HEK293 (cell line): ENCODE measurements at regions not wholly inside any gene's neighbourhood (a gene's known extent, or its start where the extent isn't known, plus 50 kb on each side); places are given as distances from the start of the nearest gene placed in this dataset.

Experiments
- CTCF ChIA-PET: fragments of 350-600 bp; formaldehyde crosslinking; extraction: SDS; loops from one replicate; lab custom pipeline; 2021; ENCODE audit warnings: antibody characterized with exemption; lab: Yijun Ruan, JAX
- POLR2A ChIA-PET: fragments of 300-600 bp; formaldehyde crosslinking; extraction: SDS; loops from one replicate; lab custom pipeline; 2020; ENCODE audit warnings: antibody characterized with exemption, inconsistent platforms; lab: Yijun Ruan, JAX
- H3K27ac ChIP-seq: fragments of 200-500 bp; sonication (Bioruptor generic); 2 replicates; pipeline ENCODE4 v1.5.1; 2014; ENCODE audit warnings: low read depth, low read length, control low read depth, inconsistent platforms; ENCODE audit errors: extremely low read depth
- H3K36me3 ChIP-seq, 2 experiments: fragments of 200-500 bp in 1 of 2; sonication (Bioruptor generic) in 1 of 2; 1 replicate in 1 of 2; 2 replicates in 1 of 2; pipeline ENCODE4 v1.5.1; 2014 to 2017; ENCODE audit warnings: inconsistent platforms in 2 of 2, low read length in 2 of 2; ENCODE audit not compliant: control insufficient read depth in 2 of 2, insufficient read depth in 1 of 2
- H3K4me1 ChIP-seq: fragments of 200-500 bp; sonication (Bioruptor generic); 2 replicates; pipeline ENCODE4 v1.5.1; 2014; ENCODE audit warnings: mild to moderate bottlenecking, low read length, inconsistent platforms; ENCODE audit not compliant: control insufficient read depth, insufficient read depth
- H3K4me3 ChIP-seq: 2 replicates; pipeline ENCODE4 v1.5.1; 2011; ENCODE audit warnings: low read depth, mild to moderate bottlenecking, control low read depth, low read length, moderate library complexity
- H3K9me3 ChIP-seq: fragments of 200-500 bp; sonication (Bioruptor generic); 2 replicates; pipeline ENCODE4 v1.5.1; 2014; ENCODE audit warnings: low read depth, low read length, inconsistent platforms; ENCODE audit not compliant: control insufficient read depth, insufficient read depth
- FEZF1 ChIP-seq: fragments of 450-650 bp; formaldehyde crosslinking; IDR thresholded peaks from 2 replicates; pipeline ENCODE4 v1.5.1; 2016; ENCODE audit warnings: missing biosample characterization, missing genetic modification characterization
- GLI2 ChIP-seq: fragments of 450-650 bp; formaldehyde crosslinking; IDR thresholded peaks from 2 replicates; pipeline ENCODE4; 2017; ENCODE audit warnings: missing biosample characterization, missing genetic modification characterization, low read depth, borderline replicate concordance
- KLF9 ChIP-seq: fragments of 450-650 bp; formaldehyde crosslinking; IDR thresholded peaks from 2 replicates; pipeline ENCODE4 v1.5.1; 2016; ENCODE audit warnings: missing biosample characterization, missing genetic modification characterization, low read depth
- PBX3 ChIP-seq: sonication (generic); formaldehyde crosslinking; IDR thresholded peaks from 2 replicates; pipeline ENCODE4 v1.8.1; 2022; ENCODE audit warnings: mild to moderate bottlenecking, moderate library complexity, missing genetic modification reagents
- ZBTB1 ChIP-seq: fragments of 450-650 bp; formaldehyde crosslinking; IDR thresholded peaks from 2 replicates; pipeline ENCODE4 v1.5.1; 2016; ENCODE audit warnings: missing biosample characterization, missing genetic modification characterization
- ZBTB17 ChIP-seq: fragments of 450-650 bp; formaldehyde crosslinking; IDR thresholded peaks from 2 replicates; pipeline ENCODE4 v1.5.1; 2016; ENCODE audit warnings: missing biosample characterization, missing genetic modification characterization
- ZNF112 ChIP-seq: fragments of 450-650 bp; formaldehyde crosslinking; IDR thresholded peaks from 2 replicates; pipeline ENCODE4 v1.5.0; 2017; ENCODE audit warnings: missing biosample characterization, missing genetic modification characterization
- ZNF223 ChIP-seq: fragments of 450-650 bp; formaldehyde crosslinking; IDR thresholded peaks from 2 replicates; pipeline ENCODE4 v1.5.1; 2016; ENCODE audit warnings: missing biosample characterization, missing genetic modification characterization
- ZNF404 ChIP-seq: fragments of 450-650 bp; formaldehyde crosslinking; IDR thresholded peaks from 2 replicates; pipeline ENCODE4 v1.5.1; 2017; ENCODE audit warnings: missing biosample characterization, missing genetic modification characterization
- ZNF521 ChIP-seq: fragments of 450-650 bp; formaldehyde crosslinking; IDR thresholded peaks from 2 replicates; pipeline ENCODE4 v1.5.1; 2017; ENCODE audit warnings: missing biosample characterization, mild to moderate bottlenecking, missing genetic modification characterization
- ZNF530 ChIP-seq: fragments of 450-650 bp; formaldehyde crosslinking; IDR thresholded peaks from 2 replicates; pipeline ENCODE4 v1.5.1; 2016; ENCODE audit warnings: low read depth, missing biosample characterization, missing genetic modification characterization
- ZNF560 ChIP-seq: fragments of 450-650 bp; formaldehyde crosslinking; IDR thresholded peaks from 2 replicates; pipeline ENCODE4 v1.5.1; 2017; ENCODE audit warnings: missing biosample characterization, missing genetic modification characterization, borderline replicate concordance
- ZNF596 ChIP-seq: fragments of 450-650 bp; IDR thresholded peaks from 2 replicates; pipeline ENCODE4 v1.5.0; 2018; ENCODE audit warnings: missing biosample characterization, mild to moderate bottlenecking, missing genetic modification characterization, moderate library complexity
- ZNF621 ChIP-seq: fragments of 450-650 bp; formaldehyde crosslinking; IDR thresholded peaks from 2 replicates; pipeline ENCODE4 v1.5.1; 2017; ENCODE audit warnings: missing biosample characterization, missing genetic modification characterization
- ZNF626 ChIP-seq: fragments of 450-650 bp; sonication (Bioruptor Pico); formaldehyde crosslinking; IDR thresholded peaks from 2 replicates; pipeline ENCODE4 v1.5.1; 2018; ENCODE audit warnings: missing biosample characterization, missing genetic modification characterization, inconsistent platforms
- ZNF701 ChIP-seq: fragments of 450-650 bp; formaldehyde crosslinking; IDR thresholded peaks from 2 replicates; pipeline ENCODE4 v1.5.1; 2016; ENCODE audit warnings: missing biosample characterization, missing genetic modification characterization
- ZNF837 ChIP-seq: fragments of 450-650 bp; formaldehyde crosslinking; IDR thresholded peaks from 2 replicates; pipeline ENCODE4 v1.5.1; 2016; ENCODE audit warnings: missing biosample characterization, missing genetic modification characterization
- TF ChIP-seq, protein P1 (sequence below): fragments of 450-650 bp; formaldehyde crosslinking; IDR thresholded peaks from 2 replicates; pipeline ENCODE4 v1.5.1; 2016; ENCODE audit warnings: missing biosample characterization, missing genetic modification characterization
- TF ChIP-seq, protein P2 (sequence below): fragments of 450-650 bp; formaldehyde crosslinking; IDR thresholded peaks from 2 replicates; pipeline ENCODE4 v1.5.1; 2016; ENCODE audit warnings: missing biosample characterization, missing genetic modification characterization
- TF ChIP-seq, protein P3 (sequence below): fragments of 450-650 bp; formaldehyde crosslinking; IDR thresholded peaks from 2 replicates; pipeline ENCODE4 v1.5.1; 2016; ENCODE audit warnings: missing biosample characterization, missing genetic modification characterization, low read depth
- TF ChIP-seq, protein P4 (sequence below): fragments of 450-650 bp; formaldehyde crosslinking; IDR thresholded peaks from 2 replicates; pipeline ENCODE4 v1.5.1; 2016; ENCODE audit warnings: missing biosample characterization, missing genetic modification characterization

DNA sequence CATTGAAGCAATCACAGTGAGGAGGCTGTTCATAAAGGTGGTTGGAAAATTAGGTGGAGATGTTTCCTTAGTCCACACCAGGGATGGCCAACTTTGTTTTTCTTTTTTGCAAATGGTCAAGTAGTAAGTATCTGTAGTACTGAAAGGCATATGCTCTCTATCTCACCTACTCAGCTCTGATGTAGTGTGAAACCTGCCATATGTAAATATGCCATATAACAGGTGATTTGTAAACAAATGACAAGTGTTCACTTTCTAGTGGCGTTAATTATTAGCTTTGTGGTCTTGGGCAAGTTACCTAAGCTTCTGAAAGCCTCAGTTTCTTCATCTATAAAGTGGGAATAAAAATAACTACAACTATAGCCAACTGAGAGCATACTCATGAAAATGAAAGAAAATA lies 421.4 kb upstream of the LCORL start:
- TF ChIP-seq ZBTB17 (tag by site-specific recombination): no peak
- TF ChIP-seq, protein P1, sequence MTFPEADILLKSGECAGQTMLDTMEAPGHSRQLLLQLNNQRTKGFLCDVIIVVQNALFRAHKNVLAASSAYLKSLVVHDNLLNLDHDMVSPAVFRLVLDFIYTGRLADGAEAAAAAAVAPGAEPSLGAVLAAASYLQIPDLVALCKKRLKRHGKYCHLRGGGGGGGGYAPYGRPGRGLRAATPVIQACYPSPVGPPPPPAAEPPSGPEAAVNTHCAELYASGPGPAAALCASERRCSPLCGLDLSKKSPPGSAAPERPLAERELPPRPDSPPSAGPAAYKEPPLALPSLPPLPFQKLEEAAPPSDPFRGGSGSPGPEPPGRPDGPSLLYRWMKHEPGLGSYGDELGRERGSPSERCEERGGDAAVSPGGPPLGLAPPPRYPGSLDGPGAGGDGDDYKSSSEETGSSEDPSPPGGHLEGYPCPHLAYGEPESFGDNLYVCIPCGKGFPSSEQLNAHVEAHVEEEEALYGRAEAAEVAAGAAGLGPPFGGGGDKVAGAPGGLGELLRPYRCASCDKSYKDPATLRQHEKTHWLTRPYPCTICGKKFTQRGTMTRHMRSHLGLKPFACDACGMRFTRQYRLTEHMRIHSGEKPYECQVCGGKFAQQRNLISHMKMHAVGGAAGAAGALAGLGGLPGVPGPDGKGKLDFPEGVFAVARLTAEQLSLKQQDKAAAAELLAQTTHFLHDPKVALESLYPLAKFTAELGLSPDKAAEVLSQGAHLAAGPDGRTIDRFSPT: no peak
- TF ChIP-seq ZNF837 (tag by site-specific recombination): no peak
- TF ChIP-seq FEZF1 (tag by site-specific recombination): no peak
- TF ChIP-seq ZNF596 (tag by site-specific recombination): no peak
- TF ChIP-seq, protein P2, sequence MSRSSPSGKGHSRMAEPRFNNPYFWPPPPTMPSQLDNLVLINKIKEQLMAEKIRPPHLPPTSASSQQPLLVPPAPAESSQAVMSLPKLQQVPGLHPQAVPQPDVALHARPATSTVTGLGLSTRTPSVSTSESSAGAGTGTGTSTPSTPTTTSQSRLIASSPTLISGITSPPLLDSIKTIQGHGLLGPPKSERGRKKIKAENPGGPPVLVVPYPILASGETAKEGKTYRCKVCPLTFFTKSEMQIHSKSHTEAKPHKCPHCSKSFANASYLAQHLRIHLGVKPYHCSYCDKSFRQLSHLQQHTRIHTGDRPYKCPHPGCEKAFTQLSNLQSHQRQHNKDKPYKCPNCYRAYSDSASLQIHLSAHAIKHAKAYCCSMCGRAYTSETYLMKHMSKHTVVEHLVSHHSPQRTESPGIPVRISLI (tag by site-specific recombination): no peak
- TF ChIP-seq, protein P3, sequence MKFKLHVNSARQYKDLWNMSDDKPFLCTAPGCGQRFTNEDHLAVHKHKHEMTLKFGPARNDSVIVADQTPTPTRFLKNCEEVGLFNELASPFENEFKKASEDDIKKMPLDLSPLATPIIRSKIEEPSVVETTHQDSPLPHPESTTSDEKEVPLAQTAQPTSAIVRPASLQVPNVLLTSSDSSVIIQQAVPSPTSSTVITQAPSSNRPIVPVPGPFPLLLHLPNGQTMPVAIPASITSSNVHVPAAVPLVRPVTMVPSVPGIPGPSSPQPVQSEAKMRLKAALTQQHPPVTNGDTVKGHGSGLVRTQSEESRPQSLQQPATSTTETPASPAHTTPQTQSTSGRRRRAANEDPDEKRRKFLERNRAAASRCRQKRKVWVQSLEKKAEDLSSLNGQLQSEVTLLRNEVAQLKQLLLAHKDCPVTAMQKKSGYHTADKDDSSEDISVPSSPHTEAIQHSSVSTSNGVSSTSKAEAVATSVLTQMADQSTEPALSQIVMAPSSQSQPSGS (tag by site-specific recombination): no peak
- no peak for TF ChIP-seq ZNF701 (tag by site-specific recombination)
- TF ChIP-seq ZNF112 (tag by site-specific recombination): no peak
- TF ChIP-seq GLI2 (tag by site-specific recombination): no peak
- TF ChIP-seq ZNF626: no peak
- Histone ChIP-seq H3K27ac (no peak overlapping the region), H3K4me1 (no peaks in the 10 kb centered on the region), H3K9me3 (no peaks in the 10 kb centered on the region), H3K36me3 (no peaks in the 10 kb centered on the region), H3K4me3 (no peak overlapping the region)
- POLR2A ChIA-PET: no interaction called here
- CTCF ChIA-PET: no interaction called here

DNA sequence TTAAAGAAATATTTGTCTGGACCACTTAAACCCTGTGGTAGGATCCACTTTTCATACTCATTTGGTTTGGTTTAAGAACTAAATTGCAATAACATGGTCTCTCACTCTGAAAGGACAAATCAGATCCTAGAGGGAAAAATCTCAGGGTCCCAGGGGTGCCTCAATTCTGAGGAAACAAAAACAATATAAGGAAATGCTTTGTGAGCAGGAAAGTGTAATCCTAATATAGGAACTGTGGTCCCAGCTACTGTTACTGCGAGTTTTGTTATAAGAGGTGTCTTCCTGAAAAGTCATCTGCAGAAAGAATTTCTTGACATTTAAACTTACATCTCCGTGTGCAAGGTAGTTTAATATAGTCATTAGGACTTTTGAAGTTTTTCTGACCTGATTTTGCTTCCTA lies 420.1 kb upstream of the LCORL start:
- Histone ChIP-seq H3K4me3 (no peak overlapping the region), H3K9me3 (no peaks in the 10 kb centered on the region), H3K4me1 (no peaks in the 10 kb centered on the region), H3K36me3 (no peaks in the 10 kb centered on the region), H3K27ac (no peak overlapping the region)
- TF ChIP-seq ZNF621 (tag by site-specific recombination) (no peak), ZNF560 (no peak), ZNF521 (tag by site-specific recombination) (no peak), ZNF223 (tag by site-specific recombination) (no peak), KLF9 (tag by site-specific recombination) (no peak), PBX3 (CRISPR knock-in tag) (no peak), ZBTB1 (no peak), ZNF404 (tag by site-specific recombination) (no peak), ZNF530 (tag by site-specific recombination) (no peak)
- TF ChIP-seq, protein P4, sequence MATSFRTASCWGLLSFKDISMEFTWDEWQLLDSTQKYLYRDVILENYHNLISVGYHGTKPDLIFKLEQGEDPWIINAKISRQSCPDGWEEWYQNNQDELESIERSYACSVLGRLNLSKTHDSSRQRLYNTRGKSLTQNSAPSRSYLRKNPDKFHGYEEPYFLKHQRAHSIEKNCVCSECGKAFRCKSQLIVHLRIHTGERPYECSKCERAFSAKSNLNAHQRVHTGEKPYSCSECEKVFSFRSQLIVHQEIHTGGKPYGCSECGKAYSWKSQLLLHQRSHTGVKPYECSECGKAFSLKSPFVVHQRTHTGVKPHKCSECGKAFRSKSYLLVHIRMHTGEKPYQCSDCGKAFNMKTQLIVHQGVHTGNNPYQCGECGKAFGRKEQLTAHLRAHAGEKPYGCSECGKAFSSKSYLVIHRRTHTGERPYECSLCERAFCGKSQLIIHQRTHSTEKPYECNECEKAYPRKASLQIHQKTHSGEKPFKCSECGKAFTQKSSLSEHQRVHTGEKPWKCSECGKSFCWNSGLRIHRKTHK (tag by site-specific recombination): no peak
- CTCF ChIA-PET: no interaction called here
- POLR2A ChIA-PET: no interaction called here
